GM23338 (cell line): ENCODE measurements at regions not wholly inside any gene's neighbourhood (a gene's known extent, or its start where the extent isn't known, plus 50 kb on each side); places are given as distances from the start of the nearest gene placed in this dataset.

ENCODE experiments used
- ATAC-seq: fragments of 200-7000 bp; cut with Tn5 transposase; 3 replicates; pipeline ENCODE4 v1.9.1; 2020
- DNase-seq: peaks from one replicate; pipeline ENCODE4 v3.0.0-alpha.2; 2015; ENCODE audit warnings: low spot score
- H2AFZ ChIP-seq: fragments of 200-600 bp; sonication (generic); 2 replicates; pipeline ENCODE4 v1.8.0; 2016; ENCODE audit warnings: antibody characterized with exemption, mild to moderate bottlenecking, moderate library complexity
- H3F3A ChIP-seq: fragments of 200-600 bp; sonication (generic); replicated peaks from 2 replicates; pipeline ENCODE4 v1.8.0; 2017; ENCODE audit warnings: antibody characterized with exemption, mixed run types, low read depth
- H3K27ac ChIP-seq: fragments of 200-600 bp; sonication (generic); 2 replicates; pipeline ENCODE4 v1.6.1; 2016; ENCODE audit warnings: low read depth
- H3K27me3 ChIP-seq: fragments of 200-600 bp; sonication (generic); 2 replicates; pipeline ENCODE4 v1.8.0; 2016; ENCODE audit warnings: mild to moderate bottlenecking, mixed run types, moderate library complexity; ENCODE audit not compliant: insufficient read depth
- H3K36me3 ChIP-seq: fragments of 200-600 bp; sonication (generic); 2 replicates; pipeline ENCODE4 v1.8.0; 2016; ENCODE audit warnings: mild to moderate bottlenecking; ENCODE audit not compliant: insufficient read depth
- H3K4me1 ChIP-seq: fragments of 200-600 bp; sonication (generic); 2 replicates; pipeline ENCODE4 v1.8.0; 2016; ENCODE audit warnings: mild to moderate bottlenecking, moderate library complexity; ENCODE audit not compliant: insufficient read depth
- H3K4me2 ChIP-seq: fragments of 200-600 bp; sonication (generic); 2 replicates; pipeline ENCODE4 v1.7.1; 2017; ENCODE audit warnings: mixed run types
- H3K4me3 ChIP-seq: fragments of 200-600 bp; sonication (generic); 2 replicates; pipeline ENCODE4 v1.6.1; 2016; ENCODE audit warnings: mixed run types
- H3K79me2 ChIP-seq: fragments of 200-600 bp; sonication (generic); replicated peaks from 2 replicates; pipeline ENCODE4 v1.8.0; 2017; ENCODE audit warnings: mild to moderate bottlenecking; ENCODE audit not compliant: insufficient read depth
- H3K9me2 ChIP-seq: fragments of 200-600 bp; sonication (generic); 2 replicates; pipeline ENCODE4 v1.8.0; 2017; ENCODE audit not compliant: insufficient read depth
- H4K20me1 ChIP-seq: fragments of 200-600 bp; sonication (generic); replicated peaks from 2 replicates; pipeline ENCODE4 v1.8.0; 2017; ENCODE audit warnings: mild to moderate bottlenecking; ENCODE audit not compliant: insufficient read depth
- H3K27ac Mint-ChIP-seq: 2 replicates; pipeline ENCODE4 v1.8.0; 2020; ENCODE audit warnings: inconsistent platforms, mild to moderate bottlenecking, moderate library complexity, mixed read lengths
- H3K27me3 Mint-ChIP-seq: 3 replicates; pipeline ENCODE4 v1.8.0; 2022; ENCODE audit warnings: low read depth, mild to moderate bottlenecking, moderate library complexity, mixed read lengths, inconsistent platforms; ENCODE audit not compliant: insufficient read depth, poor library complexity
- H3K36me3 Mint-ChIP-seq: 3 replicates; pipeline ENCODE4 v1.8.0; 2021; ENCODE audit warnings: low read depth, mild to moderate bottlenecking, inconsistent platforms, moderate library complexity, mixed read lengths
- H3K4me1 Mint-ChIP-seq: 3 replicates; pipeline ENCODE4 v1.8.0; 2020; ENCODE audit warnings: mild to moderate bottlenecking, inconsistent platforms, mixed read lengths
- H3K4me3 Mint-ChIP-seq: 3 replicates; pipeline ENCODE4 v1.8.0; 2021; ENCODE audit warnings: moderate library complexity, mild to moderate bottlenecking, inconsistent platforms, mixed read lengths
- H3K9me3 Mint-ChIP-seq: 3 replicates; pipeline ENCODE4 v1.8.0; 2020; ENCODE audit warnings: moderate library complexity, mild to moderate bottlenecking, inconsistent platforms, mixed read lengths
- CREB1 ChIP-seq: fragments of 250-450 bp; sonication (Bioruptor Pico); IDR thresholded peaks from 2 replicates; pipeline ENCODE4 v1.5.0; 2020; ENCODE audit warnings: low read depth, mild to moderate bottlenecking, moderate library complexity
- CTCF ChIP-seq, 2 experiments: fragments of 200-600 bp in 1 of 2; sonication (generic) in 1 of 2; conservative IDR thresholded peaks; 2 replicates each; pipeline versions ENCODE4 v1.5.1 to v1.6.1; 2016 to 2017; ENCODE audit warnings: antibody characterized with exemption in 2 of 2, low read depth in 2 of 2, mild to moderate bottlenecking in 2 of 2, moderate library complexity in 1 of 2
- ETS1 ChIP-seq: IDR thresholded peaks from 2 replicates; pipeline ENCODE4 v1.6.1; 2016; ENCODE audit warnings: antibody characterized with exemption
- EZH2 ChIP-seq: fragments of 200-600 bp; sonication (generic); IDR thresholded peaks from one replicate; pipeline ENCODE4 v1.8.0; 2017; ENCODE audit warnings: antibody characterized with exemption, mild to moderate bottlenecking, low read depth; ENCODE audit not compliant: unreplicated experiment
- EZH2phosphoT487 ChIP-seq: fragments of 200-600 bp; sonication (generic); IDR thresholded peaks from one replicate; pipeline ENCODE4 v1.8.1; 2018; ENCODE audit warnings: antibody characterized with exemption; ENCODE audit not compliant: unreplicated experiment
- JUNB ChIP-seq: IDR thresholded peaks from one replicate; pipeline ENCODE4 v1.6.1; 2016; ENCODE audit warnings: antibody characterized with exemption; ENCODE audit not compliant: unreplicated experiment
- NANOG ChIP-seq: IDR thresholded peaks from 2 replicates; pipeline ENCODE4 v1.6.1; 2016; ENCODE audit warnings: antibody characterized with exemption, borderline replicate concordance
- POLR2AphosphoS5 ChIP-seq: IDR thresholded peaks from 2 replicates; pipeline ENCODE4 v1.6.1; 2016; ENCODE audit warnings: antibody characterized with exemption, low read depth
- REST ChIP-seq: IDR thresholded peaks from one replicate; pipeline ENCODE4 v1.6.1; 2018; ENCODE audit warnings: antibody characterized with exemption; ENCODE audit not compliant: unreplicated experiment
- STAT1 ChIP-seq: IDR thresholded peaks from one replicate; pipeline ENCODE4 v1.6.1; 2016; ENCODE audit warnings: antibody characterized with exemption; ENCODE audit not compliant: unreplicated experiment
- ZNF114 ChIP-seq: fragments of 250-450 bp; sonication (Bioruptor Pico); IDR thresholded peaks from 2 replicates; pipeline ENCODE4 v1.5.0; 2020; ENCODE audit warnings: mild to moderate bottlenecking, moderate library complexity
- ZNF331 ChIP-seq: fragments of 250-450 bp; sonication (Bioruptor Pico); IDR thresholded peaks from 2 replicates; pipeline ENCODE4 v1.5.0; 2020; ENCODE audit warnings: low read depth, mild to moderate bottlenecking, moderate library complexity

GRCh38 chr19:30148039-30148790, 206.2 kb downstream of the URI1 start:
- H3K27ac ChIP-seq: no peak overlapping the region
- H3K4me3 ChIP-seq: no peak overlapping the region
- no peaks in the 10 kb centered on the region for H3F3A ChIP-seq
- H3K27me3 ChIP-seq: no peaks in the 10 kb centered on the region
- H3K79me2 ChIP-seq: no peaks in the 10 kb centered on the region
- H2AFZ ChIP-seq: no peak overlapping the region
- H3K36me3 ChIP-seq: no peaks in the 10 kb centered on the region
- no peak for DNase-seq
- no peak overlapping the region for H3K4me2 ChIP-seq
- ATAC-seq: no peak
- H3K27ac Mint-ChIP-seq: no peak overlapping the region
- H3K4me3 Mint-ChIP-seq: no peak overlapping the region
- H3K4me1 Mint-ChIP-seq: no peaks in the 10 kb centered on the region
- peaks cover 11% of the 10 kb centered on the region for H3K27me3 Mint-ChIP-seq
- no peak for TF ChIP-seq ZNF331 (CRISPR knock-in tag)
- no peak for TF ChIP-seq CREB1 (CRISPR knock-in tag)
- TF ChIP-seq EZH2phosphoT487: no peak
- TF ChIP-seq NANOG: no peak
- no peak for TF ChIP-seq ZNF114 (CRISPR knock-in tag)
- H3K9me3 Mint-ChIP-seq: no peaks in the 10 kb centered on the region
- no peaks in the 10 kb centered on the region for H3K4me1 ChIP-seq
- no peaks in the 10 kb centered on the region for H4K20me1 ChIP-seq
- H3K36me3 Mint-ChIP-seq: no peaks in the 10 kb centered on the region
- H3K9me2 ChIP-seq: no peaks in the 10 kb centered on the region

- H3K27ac Mint-ChIP-seq: no peak overlapping the region
- no peak for DNase-seq
- Histone ChIP-seq H3K27ac (no peak overlapping the region), H2AFZ (0 out of 2 replicates have a peak overlapping the region, but pooled peaks have one; percentile 74), H3K4me3 (no peak overlapping the region), H3F3A (no peaks in the 10 kb centered on the region), H4K20me1 (no peaks in the 10 kb centered on the region), H3K36me3 (no peaks in the 10 kb centered on the region), H3K4me1 (no peaks in the 10 kb centered on the region), H3K79me2 (no peaks in the 10 kb centered on the region), H3K27me3 (no peaks in the 10 kb centered on the region), H3K4me2 (no peak overlapping the region), H3K9me2 (no peaks in the 10 kb centered on the region)
- H3K27me3 Mint-ChIP-seq: peaks cover 11% of the 10 kb centered on the region
- H3K4me3 Mint-ChIP-seq: no peak overlapping the region
- H3K36me3 Mint-ChIP-seq: no peaks in the 10 kb centered on the region
- H3K4me1 Mint-ChIP-seq: no peaks in the 10 kb centered on the region
- no peak for ATAC-seq
- no peaks in the 10 kb centered on the region for H3K9me3 Mint-ChIP-seq
- TF ChIP-seq ZNF114 (CRISPR knock-in tag): no peak
- TF ChIP-seq NANOG: no peak
- no peak for TF ChIP-seq ZNF331 (CRISPR knock-in tag)
- TF ChIP-seq STAT1: no peak
- no peak for TF ChIP-seq ETS1
- no peak for TF ChIP-seq REST
- TF ChIP-seq EZH2phosphoT487: no peak
- TF ChIP-seq CREB1 (CRISPR knock-in tag): no peak
- no peak for TF ChIP-seq JUNB
- TF ChIP-seq EZH2: no peak
- TF ChIP-seq CTCF (conservative IDR thresholded peaks at IDR 0.05; ENCODE audit: low read depth in 2 of 2): no peak
- no peak for TF ChIP-seq POLR2AphosphoS5
Observed at GRCh38 chr19:30148803-30149202, 206.8 kb downstream of the URI1 start.
